Activated T-cell treated with anti-CD3 and anti-CD28 coated beads, Interleukin-2, amount 50 U/mL, for 4 hours (primary cell): ENCODE measurements at regions not wholly inside any gene's neighbourhood (a gene's known extent, or its start where the extent isn't known, plus 50 kb on each side); places are given as distances from the start of the nearest gene placed in this dataset.
"Not testable (repeated sequence)": the region's sequence is repeated elsewhere in the genome, so short reads cannot be mapped to it uniquely, and the experiment has no call there.

ENCODE experiments used
- ATAC-seq, 2 donors: fragments of 200-7000 bp; cut with Tn5 transposase; one replicate each; pipeline ENCODE4 v1.10.0; 2021
- DNase-seq: peaks from one replicate; pipeline ENCODE4 v3.0.0-alpha.2; 2020
- H3K27me3 Mint-ChIP-seq: one replicate; pipeline ENCODE4 v1.8.0; 2021; ENCODE audit warnings: low read depth, mixed read lengths
- H3K36me3 Mint-ChIP-seq: one replicate; pipeline ENCODE4 v1.8.0; 2022; ENCODE audit warnings: mixed read lengths; ENCODE audit not compliant: insufficient read depth
- H3K4me1 Mint-ChIP-seq: one replicate; pipeline ENCODE4 v1.8.0; 2021; ENCODE audit warnings: low read depth, mixed read lengths
- H3K4me3 Mint-ChIP-seq: one replicate; pipeline ENCODE4 v1.8.0; 2021; ENCODE audit warnings: mild to moderate bottlenecking, moderate library complexity, mixed read lengths
- H3K9me3 Mint-ChIP-seq: one replicate; pipeline ENCODE4 v1.8.0; 2021; ENCODE audit warnings: mixed read lengths

DNA sequence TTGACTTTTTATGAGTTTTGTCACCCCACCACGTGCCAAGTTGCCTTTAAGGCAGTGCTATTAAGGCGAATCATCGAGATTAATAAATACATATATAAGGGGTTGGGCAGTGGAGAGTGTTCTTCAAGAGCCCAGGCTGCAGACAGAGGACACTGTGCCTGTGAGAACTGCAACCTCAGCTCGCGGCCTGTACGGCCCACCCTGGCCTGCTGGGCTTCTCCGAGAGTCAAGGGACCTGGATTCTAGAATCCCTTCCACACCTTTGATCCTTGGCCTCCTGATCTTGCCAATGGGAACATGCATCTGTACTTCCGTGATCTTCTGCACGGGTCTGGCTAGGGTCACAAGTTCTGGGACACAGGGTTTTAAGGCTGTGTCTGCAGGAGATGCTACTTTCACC, 54.5 kb downstream of the IRX5 start:
- peaks cover 5% of the 10 kb centered on the region for H3K27me3 Mint-ChIP-seq
- H3K4me1 Mint-ChIP-seq = no peaks in the 10 kb centered on the region
- no peak overlapping the region for H3K4me3 Mint-ChIP-seq
- H3K36me3 Mint-ChIP-seq = no peaks in the 10 kb centered on the region
- no peak for ATAC-seq
- no peaks in the 10 kb centered on the region for H3K9me3 Mint-ChIP-seq
- DNase-seq = no peak

- no peak for DNase-seq
- Mint-ChIP-seq H3K4me1 (no peaks in the 10 kb centered on the region), H3K4me3 (no peak overlapping the region), H3K36me3 (no peaks in the 10 kb centered on the region), H3K27me3 (peaks cover 6% of the 10 kb centered on the region), H3K9me3 (no peaks in the 10 kb centered on the region)
- no peak for ATAC-seq
Measured at GRCh38 chr16:54985668-54986067, 55.0 kb downstream of the IRX5 start.

DNA sequence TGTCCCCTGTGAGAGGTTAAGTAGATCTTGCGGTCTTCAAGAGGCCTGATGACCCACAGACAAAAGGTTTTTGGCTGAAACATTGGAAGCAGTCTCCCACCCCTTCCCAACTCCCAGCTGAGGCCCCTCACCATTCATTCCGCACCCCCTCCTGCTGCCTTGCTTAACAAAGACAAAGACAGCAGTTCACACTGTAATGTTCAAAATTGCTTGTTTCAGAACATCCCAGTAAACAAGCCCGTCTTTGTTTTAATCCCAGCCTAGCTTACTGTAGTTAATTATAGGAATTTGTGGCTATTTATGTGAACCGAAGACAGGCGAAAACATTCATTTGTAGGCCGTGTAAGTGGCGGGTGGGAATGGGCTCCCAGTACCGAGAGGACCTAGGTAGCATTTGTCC, 55.7 kb downstream of the IRX5 start:
- H3K36me3 Mint-ChIP-seq = no peaks in the 10 kb centered on the region
- H3K9me3 Mint-ChIP-seq = no peaks in the 10 kb centered on the region
- DNase-seq (no peak), ATAC-seq (no peak)
- H3K4me3 Mint-ChIP-seq = no peak overlapping the region
- no peaks in the 10 kb centered on the region for H3K4me1 Mint-ChIP-seq
- peaks cover 3% of the 10 kb centered on the region for H3K27me3 Mint-ChIP-seq

- DNase-seq = no peak
- Mint-ChIP-seq H3K27me3 (peaks cover 3% of the 10 kb centered on the region), H3K9me3 (no peaks in the 10 kb centered on the region), H3K4me1 (no peaks in the 10 kb centered on the region), H3K4me3 (no peak overlapping the region), H3K36me3 (no peaks in the 10 kb centered on the region)
- no peak for ATAC-seq
Measured at GRCh38 chr16:54987081-54987480, 56.4 kb downstream of the IRX5 start.

GRCh38 chr16:54991525-54991924, 60.9 kb downstream of the IRX5 start:
- no peak for DNase-seq
- H3K4me3 Mint-ChIP-seq = no peak overlapping the region
- ATAC-seq = no peak
- no peaks in the 10 kb centered on the region for H3K4me1 Mint-ChIP-seq
- H3K27me3 Mint-ChIP-seq = peaks cover 8% of the 10 kb centered on the region
- no peaks in the 10 kb centered on the region for H3K36me3 Mint-ChIP-seq
- H3K9me3 Mint-ChIP-seq = no peaks in the 10 kb centered on the region

DNA sequence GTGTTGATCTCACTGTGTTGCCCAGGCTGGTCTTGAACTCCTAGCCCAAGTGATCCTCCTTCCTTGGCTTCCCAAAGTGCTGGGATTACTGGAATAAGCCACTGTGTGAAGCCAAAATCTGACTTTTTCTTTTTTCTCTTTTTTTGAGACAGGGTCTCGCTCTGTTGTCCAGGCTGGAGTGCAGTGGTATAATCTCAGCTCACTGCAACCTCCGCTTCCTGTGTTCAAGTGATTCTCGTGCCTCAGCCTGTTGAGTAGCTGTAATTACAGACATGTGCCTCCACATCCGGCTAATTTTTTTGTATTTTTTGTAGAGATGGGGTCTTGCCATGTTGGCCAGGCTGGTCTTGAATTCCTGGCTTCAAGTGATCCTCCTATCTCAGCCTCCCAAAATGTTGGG, 61.3 kb downstream of the IRX5 start:
- H3K4me1 Mint-ChIP-seq, H3K27me3 Mint-ChIP-seq, H3K36me3 Mint-ChIP-seq, H3K9me3 Mint-ChIP-seq, DNase-seq, H3K4me3 Mint-ChIP-seq, ATAC-seq: not testable (repeated sequence)

DNA sequence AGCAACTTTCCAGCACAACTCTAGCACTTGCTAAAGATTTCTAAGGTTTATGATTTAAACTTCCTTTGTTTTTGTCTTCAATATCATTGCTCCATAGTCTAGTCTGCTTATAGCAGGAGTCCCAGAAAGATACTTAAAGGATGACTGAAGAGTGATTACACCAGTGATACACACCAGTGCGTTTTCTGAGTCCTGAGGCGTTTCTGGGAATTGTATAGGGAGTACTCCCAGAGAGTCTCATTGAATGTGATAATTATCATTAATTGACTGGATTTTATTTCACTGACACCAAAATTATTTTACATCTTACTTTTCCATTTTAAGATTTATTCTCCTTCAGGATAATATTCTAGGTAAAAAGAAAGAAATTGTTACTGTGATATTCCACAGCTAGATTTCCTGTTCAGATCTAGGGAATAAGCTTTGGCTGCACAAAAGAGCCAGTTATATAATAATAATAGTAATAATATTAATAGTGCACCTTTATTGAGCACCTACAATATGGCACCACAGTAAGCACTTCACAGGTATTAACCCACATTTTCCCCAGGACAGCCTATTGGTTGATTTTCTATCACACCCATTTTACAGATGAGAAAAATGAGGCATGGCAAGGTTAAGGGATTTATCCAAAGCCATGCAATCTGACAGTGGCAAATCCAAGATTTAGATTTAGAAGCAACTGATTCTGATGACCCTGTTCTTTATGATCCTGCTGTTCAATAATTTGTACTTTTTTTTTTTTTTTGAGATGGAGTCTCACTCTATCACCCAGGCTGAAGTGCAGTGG, 62.6 kb downstream of the IRX5 start:
- Mint-ChIP-seq H3K9me3 (no peaks in the 10 kb centered on the region), H3K27me3 (peaks cover 13% of the 10 kb centered on the region), H3K4me1 (no peaks in the 10 kb centered on the region), H3K36me3 (no peaks in the 10 kb centered on the region), H3K4me3 (no peak overlapping the region)
- ATAC-seq = no peak
- no peak for DNase-seq

DNA sequence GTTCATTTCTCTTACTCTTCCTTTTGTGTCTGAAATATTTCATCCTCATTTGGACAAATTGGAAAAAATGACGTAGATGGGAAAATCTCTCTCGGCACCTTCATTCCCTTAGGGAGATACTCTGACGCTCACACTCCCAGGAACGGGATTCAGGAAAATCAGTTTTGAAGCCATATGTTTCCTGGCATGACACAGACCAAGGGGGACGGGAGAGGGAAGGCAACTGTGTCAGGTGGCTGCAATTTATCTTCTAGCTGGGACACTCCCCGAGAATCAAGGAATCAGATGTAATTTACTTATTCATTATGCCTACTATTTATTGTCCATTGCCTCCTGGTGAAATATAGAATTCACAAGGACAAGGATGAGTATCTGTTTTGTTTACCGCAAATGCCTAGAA, 65.5 kb downstream of the IRX5 start:
- no peaks in the 10 kb centered on the region for H3K36me3 Mint-ChIP-seq
- no peaks in the 10 kb centered on the region for H3K9me3 Mint-ChIP-seq
- DNase-seq (no peak), ATAC-seq (no peak)
- peaks cover 11% of the 10 kb centered on the region for H3K27me3 Mint-ChIP-seq
- H3K4me3 Mint-ChIP-seq = no peak overlapping the region
- no peaks in the 10 kb centered on the region for H3K4me1 Mint-ChIP-seq

- Mint-ChIP-seq H3K36me3 (no peaks in the 10 kb centered on the region), H3K4me3 (no peak overlapping the region), H3K9me3 (no peaks in the 10 kb centered on the region), H3K27me3 (peaks cover 13% of the 10 kb centered on the region), H3K4me1 (no peaks in the 10 kb centered on the region)
- DNase-seq (no peak), ATAC-seq (no peak)
Measured at GRCh38 chr16:54998834-54999233, 68.2 kb downstream of the IRX5 start.

- H3K9me3 Mint-ChIP-seq = no peaks in the 10 kb centered on the region
- DNase-seq (no peak), ATAC-seq (no peak)
- H3K4me3 Mint-ChIP-seq = no peak overlapping the region
- no peaks in the 10 kb centered on the region for H3K4me1 Mint-ChIP-seq
- peaks cover 13% of the 10 kb centered on the region for H3K27me3 Mint-ChIP-seq
- no peaks in the 10 kb centered on the region for H3K36me3 Mint-ChIP-seq
Measured at GRCh38 chr16:54999481-54999880, 68.8 kb downstream of the IRX5 start.

- no peak for ATAC-seq
- no peak for DNase-seq
- Mint-ChIP-seq H3K9me3 (no peaks in the 10 kb centered on the region), H3K36me3 (no peaks in the 10 kb centered on the region), H3K4me1 (no peaks in the 10 kb centered on the region), H3K4me3 (no peak overlapping the region), H3K27me3 (peaks cover 11% of the 10 kb centered on the region)
Measured at GRCh38 chr16:55000595-55000994, 69.9 kb downstream of the IRX5 start.

DNA sequence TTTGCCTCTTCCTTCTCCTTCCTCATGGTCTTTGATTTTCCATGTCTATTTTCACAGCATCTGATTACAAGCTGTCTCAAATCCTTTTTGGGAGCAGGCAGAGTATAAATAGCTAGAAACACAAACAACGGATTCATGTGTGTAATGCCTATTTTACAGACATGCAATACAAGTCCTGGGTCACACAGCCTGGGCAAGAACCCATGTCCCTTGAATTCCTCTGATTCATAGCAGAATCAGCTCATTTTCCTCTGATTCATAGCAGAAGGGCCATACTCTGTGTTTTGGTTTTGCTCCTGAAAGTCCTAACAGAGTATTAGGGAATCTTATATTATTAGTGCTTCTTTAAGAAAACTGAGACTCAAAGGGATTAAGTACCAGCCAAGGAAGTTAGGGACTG, 71.3 kb downstream of the IRX5 start:
- Mint-ChIP-seq H3K4me3 (no peak overlapping the region), H3K4me1 (no peaks in the 10 kb centered on the region), H3K36me3 (no peaks in the 10 kb centered on the region), H3K9me3 (no peaks in the 10 kb centered on the region), H3K27me3 (peaks cover 6% of the 10 kb centered on the region)
- DNase-seq (no peak), ATAC-seq (no peak)

DNA sequence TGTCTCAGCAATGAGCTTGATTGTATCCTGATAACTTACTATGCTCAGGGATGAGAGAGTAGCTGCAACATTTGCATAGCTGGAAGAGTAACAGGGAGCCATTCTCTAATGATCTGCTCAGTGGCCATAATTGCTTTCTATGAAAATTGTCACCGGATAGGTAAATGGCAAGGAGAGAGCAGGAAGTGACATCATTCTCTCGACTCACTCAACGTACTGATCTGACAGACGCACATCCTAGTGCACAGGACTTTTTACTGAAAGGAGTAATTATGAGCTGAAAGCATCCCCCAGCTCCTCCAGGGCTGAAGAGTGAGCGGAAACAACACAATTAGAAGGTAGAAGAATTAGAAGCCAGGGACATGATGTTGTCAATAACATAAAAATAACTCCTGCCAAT, 71.8 kb downstream of the IRX5 start:
- DNase-seq = no peak
- no peaks in the 10 kb centered on the region for H3K9me3 Mint-ChIP-seq
- no peak for ATAC-seq
- H3K36me3 Mint-ChIP-seq = no peaks in the 10 kb centered on the region
- peaks cover 2% of the 10 kb centered on the region for H3K27me3 Mint-ChIP-seq
- H3K4me1 Mint-ChIP-seq = no peaks in the 10 kb centered on the region
- H3K4me3 Mint-ChIP-seq = no peak overlapping the region

DNA sequence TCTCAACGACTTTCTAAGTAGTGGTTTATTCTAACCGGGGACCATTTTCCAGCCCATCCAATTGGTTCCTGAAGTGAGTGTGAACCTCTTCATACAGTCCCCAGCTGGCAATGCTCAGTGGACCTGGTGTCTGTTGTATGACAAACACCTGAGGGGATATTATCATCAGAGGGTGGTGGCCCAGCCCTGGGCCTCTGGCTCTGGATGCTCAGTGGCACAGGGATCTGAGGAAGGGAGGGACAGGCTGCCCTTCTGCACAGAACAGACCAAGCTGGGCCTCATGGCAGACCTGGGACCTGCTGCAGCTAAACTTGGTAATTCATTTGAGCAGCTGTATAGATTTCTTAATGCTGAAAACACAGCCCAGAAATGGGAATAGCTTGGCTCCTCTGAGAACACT, 72.6 kb downstream of the IRX5 start:
- H3K27me3 Mint-ChIP-seq = peaks cover 2% of the 10 kb centered on the region
- no peak overlapping the region for H3K4me3 Mint-ChIP-seq
- no peaks in the 10 kb centered on the region for H3K9me3 Mint-ChIP-seq
- ATAC-seq (no peak), DNase-seq (no peak)
- H3K36me3 Mint-ChIP-seq = no peaks in the 10 kb centered on the region
- H3K4me1 Mint-ChIP-seq = no peaks in the 10 kb centered on the region

- DNase-seq = no peak
- no peaks in the 10 kb centered on the region for H3K36me3 Mint-ChIP-seq
- no peaks in the 10 kb centered on the region for H3K9me3 Mint-ChIP-seq
- H3K27me3 Mint-ChIP-seq = peaks cover 2% of the 10 kb centered on the region
- no peak for ATAC-seq
- H3K4me1 Mint-ChIP-seq = no peaks in the 10 kb centered on the region
- H3K4me3 Mint-ChIP-seq = no peak overlapping the region
Measured at GRCh38 chr16:55003916-55004315, 73.3 kb downstream of the IRX5 start.

- no peaks in the 10 kb centered on the region for H3K9me3 Mint-ChIP-seq
- DNase-seq (no peak), ATAC-seq (no peak)
- H3K4me1 Mint-ChIP-seq = no peaks in the 10 kb centered on the region
- H3K27me3 Mint-ChIP-seq = no peaks in the 10 kb centered on the region
- H3K36me3 Mint-ChIP-seq = no peaks in the 10 kb centered on the region
- no peak overlapping the region for H3K4me3 Mint-ChIP-seq
Measured at GRCh38 chr16:55007504-55007903, 76.8 kb downstream of the IRX5 start.
